AG09309 (cell line): ENCODE measurements at regions not wholly inside any gene's neighbourhood (a gene's known extent, or its start where the extent isn't known, plus 50 kb on each side); places are given as distances from the start of the nearest gene placed in this dataset.
A peak's percentile ranks its signal among the peaks of the same experiment; 100 is the strongest.

Experiments
- DNase-seq: peaks from one replicate; pipeline ENCODE4 v3.0.0-alpha.2; 2010; ENCODE audit warnings: low read depth
- H3K4me3 ChIP-seq: 2 replicates; pipeline ENCODE4 v1.5.1; 2011; ENCODE audit warnings: mild to moderate bottlenecking, low read depth, low read length, moderate library complexity; ENCODE audit not compliant: control insufficient read depth
- CTCF ChIP-seq: IDR thresholded peaks from 2 replicates; pipeline ENCODE4 v1.5.1; 2011; ENCODE audit warnings: mild to moderate bottlenecking, low read depth, low read length, inconsistent platforms; ENCODE audit not compliant: insufficient read depth, control insufficient read depth; ENCODE audit errors: missing control alignments

DNA sequence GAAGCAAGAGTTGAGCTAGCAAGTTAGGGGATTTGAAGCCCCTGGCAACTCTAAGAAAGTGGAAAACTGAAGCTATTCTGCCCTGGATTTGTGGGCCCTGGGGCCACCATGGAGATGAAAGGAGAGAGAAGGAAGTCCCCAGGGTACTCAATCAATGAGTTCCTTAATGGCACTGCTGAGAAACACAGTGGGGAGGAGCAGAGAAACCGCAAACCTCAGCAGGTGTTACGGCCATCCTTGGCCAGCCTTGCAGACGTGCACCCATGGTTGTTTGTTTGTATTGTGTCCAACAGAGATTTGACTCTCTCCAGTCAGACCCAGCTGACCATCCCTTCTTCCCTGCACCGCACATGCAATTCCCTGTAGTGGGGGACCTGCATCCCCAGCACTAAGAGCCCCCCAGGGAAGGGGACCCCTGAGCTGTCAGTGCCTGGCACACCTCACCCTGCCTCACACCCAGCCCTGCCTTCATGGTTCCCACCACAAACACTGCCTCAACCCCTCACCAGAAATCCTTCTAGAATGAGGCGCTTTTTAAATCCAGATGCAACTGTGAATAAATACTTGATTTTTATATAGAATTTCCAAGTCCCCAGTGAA is 255.3 kb downstream of the SH3BP4 start:
- DNase-seq, result no peak
- no peak for TF ChIP-seq CTCF
- H3K4me3 ChIP-seq, result no peak overlapping the region

GRCh38 chr2:235211056-235211455 is 259.2 kb downstream of the SH3BP4 start:
- TF ChIP-seq CTCF, result no peak
- H3K4me3 ChIP-seq, result no peak overlapping the region
- no peak for DNase-seq

- no peak for TF ChIP-seq CTCF
- H3K4me3 ChIP-seq, result no peak overlapping the region
- no peak for DNase-seq
Observed at GRCh38 chr2:235212501-235213158, 260.8 kb downstream of the SH3BP4 start.

- H3K4me3 ChIP-seq, result no peak overlapping the region
- no peak for DNase-seq
- no peak for TF ChIP-seq CTCF
Observed at GRCh38 chr2:235215248-235215647, 263.4 kb downstream of the SH3BP4 start.

DNA sequence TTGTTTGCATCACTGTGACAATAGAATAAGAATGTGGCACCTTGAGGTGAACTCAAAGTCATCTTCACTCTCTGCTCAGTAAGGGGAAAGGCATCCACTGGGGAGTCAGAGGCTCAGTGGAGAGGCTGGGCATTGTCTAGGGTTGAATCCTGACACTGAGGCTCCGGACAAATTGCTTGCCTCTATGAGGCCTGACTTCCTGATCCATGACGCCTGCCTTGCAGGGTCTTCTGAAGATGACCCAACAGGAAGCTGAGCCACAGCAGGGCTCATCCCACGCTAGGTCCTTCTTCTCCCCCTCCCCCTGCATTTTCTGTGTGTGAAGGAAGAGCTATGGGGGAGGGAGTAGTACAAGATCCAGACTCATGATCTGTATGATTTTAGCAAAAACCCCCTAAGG is 265.1 kb downstream of the SH3BP4 start:
- TF ChIP-seq CTCF, result no peak
- no peak for DNase-seq

DNA sequence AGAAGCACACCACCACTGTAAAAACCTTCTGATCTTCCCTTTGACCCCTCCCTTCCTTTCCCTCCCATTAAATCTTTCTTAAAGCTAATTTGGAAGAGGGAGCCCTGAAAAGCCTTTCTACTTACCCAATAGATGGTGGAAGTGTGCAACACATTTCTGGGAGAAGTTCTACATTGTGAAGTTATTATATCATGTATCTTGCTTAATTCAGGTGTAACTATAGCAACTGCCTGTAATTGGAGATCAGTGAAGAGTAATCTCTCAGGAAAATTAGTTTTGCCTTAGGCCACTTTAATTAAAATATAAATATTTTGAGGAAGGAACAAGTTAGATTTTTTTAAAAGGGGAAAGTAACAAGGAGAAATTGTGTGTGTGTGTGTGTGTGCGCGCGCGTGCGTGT is 266.0 kb downstream of the SH3BP4 start:
- no peak overlapping the region for H3K4me3 ChIP-seq
- TF ChIP-seq CTCF, result no peak
- DNase-seq, result peak; percentile 8

More for the DNA sequence above, 265.1 kb downstream of the SH3BP4 start:
- no peak overlapping the region for H3K4me3 ChIP-seq

- DNase-seq, result no peak
- H3K4me3 ChIP-seq, result no peak overlapping the region
- TF ChIP-seq CTCF, result no peak
Observed at GRCh38 chr2:235218486-235218907, 266.7 kb downstream of the SH3BP4 start.
